ENCODE measurements at regions not wholly inside any gene's neighbourhood (a gene's known extent, or its start where the extent isn't known, plus 50 kb on each side); places are given as distances from the start of the nearest gene placed in this dataset.

GRCh38 chr6:147035886-147036285 lies 168.3 kb upstream of the STXBP5 start:
- Histone ChIP-seq H3K27me3 (ENCODE audit: insufficient read depth, poor library complexity, severe bottlenecking) (no peaks in the 10 kb centered on the region), H3K27ac (ENCODE audit: poor library complexity, severe bottlenecking) (no peak overlapping the region), H3K4me3 (ENCODE audit: severe bottlenecking) (no peak overlapping the region), H3K9me3 (ENCODE audit: severe bottlenecking) (no peaks in the 10 kb centered on the region), H3K4me1 (ENCODE audit: insufficient read depth, poor library complexity, severe bottlenecking) (no peaks in the 10 kb centered on the region), H3K36me3 (ENCODE audit: low read depth) (no peaks in the 10 kb centered on the region)
- ATAC-seq (ENCODE audit: low read depth) (no peak), DNase-seq (ENCODE audit: low spot score) (no peak)
- TF ChIP-seq CTCF (IDR thresholded peaks at IDR 0.05; ENCODE audit: poor library complexity, severe bottlenecking), result no peak

GRCh38 chr6:147037881-147038280 lies 166.3 kb upstream of the STXBP5 start:
- Histone ChIP-seq H3K36me3 (ENCODE audit: low read depth) (no peaks in the 10 kb centered on the region), H3K4me1 (ENCODE audit: insufficient read depth, poor library complexity, severe bottlenecking) (no peaks in the 10 kb centered on the region), H3K4me3 (ENCODE audit: severe bottlenecking) (no peak overlapping the region), H3K27ac (ENCODE audit: poor library complexity, severe bottlenecking) (no peak overlapping the region), H3K9me3 (ENCODE audit: severe bottlenecking) (no peaks in the 10 kb centered on the region), H3K27me3 (ENCODE audit: insufficient read depth, poor library complexity, severe bottlenecking) (no peaks in the 10 kb centered on the region)
- DNase-seq (ENCODE audit: low spot score), result no peak
- ATAC-seq (ENCODE audit: low read depth), result no peak
- TF ChIP-seq CTCF (IDR thresholded peaks at IDR 0.05; ENCODE audit: poor library complexity, severe bottlenecking), result no peak

GRCh38 chr6:147040121-147040910 lies 163.9 kb upstream of the STXBP5 start:
- H3K27ac ChIP-seq (ENCODE audit: poor library complexity, severe bottlenecking), result no peak overlapping the region
- no peak for ATAC-seq (ENCODE audit: low read depth)
- no peak overlapping the region for H3K4me3 ChIP-seq (ENCODE audit: severe bottlenecking)
- H3K27me3 ChIP-seq (ENCODE audit: insufficient read depth, poor library complexity, severe bottlenecking), result no peaks in the 10 kb centered on the region
- DNase-seq (ENCODE audit: low spot score), result no peak
- no peak for TF ChIP-seq CTCF (IDR thresholded peaks at IDR 0.05; ENCODE audit: poor library complexity, severe bottlenecking)
- H3K36me3 ChIP-seq (ENCODE audit: low read depth), result no peaks in the 10 kb centered on the region
- no peaks in the 10 kb centered on the region for H3K4me1 ChIP-seq (ENCODE audit: insufficient read depth, poor library complexity, severe bottlenecking)
- no peaks in the 10 kb centered on the region for H3K9me3 ChIP-seq (ENCODE audit: severe bottlenecking)

- TF ChIP-seq CTCF (IDR thresholded peaks at IDR 0.05; ENCODE audit: poor library complexity, severe bottlenecking), result no peak
- no peak for ATAC-seq (ENCODE audit: low read depth)
Observed at GRCh38 chr6:147042679-147043078, 161.5 kb upstream of the STXBP5 start.

GRCh38 chr6:147043994-147044477 lies 160.2 kb upstream of the STXBP5 start:
- H3K4me1 ChIP-seq (ENCODE audit: insufficient read depth, poor library complexity, severe bottlenecking), result no peaks in the 10 kb centered on the region

More at GRCh38 chr6:147042679-147043078, 161.5 kb upstream of the STXBP5 start:
- H3K4me1 ChIP-seq (ENCODE audit: insufficient read depth, poor library complexity, severe bottlenecking), result no peaks in the 10 kb centered on the region
- no peak overlapping the region for H3K27ac ChIP-seq (ENCODE audit: poor library complexity, severe bottlenecking)
- DNase-seq (ENCODE audit: low spot score), result no peak
- H3K4me3 ChIP-seq (ENCODE audit: severe bottlenecking), result no peak overlapping the region
- no peaks in the 10 kb centered on the region for H3K9me3 ChIP-seq (ENCODE audit: severe bottlenecking)
- H3K27me3 ChIP-seq (ENCODE audit: insufficient read depth, poor library complexity, severe bottlenecking), result no peaks in the 10 kb centered on the region
- no peaks in the 10 kb centered on the region for H3K36me3 ChIP-seq (ENCODE audit: low read depth)

More at GRCh38 chr6:147043994-147044477, 160.2 kb upstream of the STXBP5 start:
- H3K4me3 ChIP-seq (ENCODE audit: severe bottlenecking), result no peak overlapping the region
- H3K27me3 ChIP-seq (ENCODE audit: insufficient read depth, poor library complexity, severe bottlenecking), result no peaks in the 10 kb centered on the region
- H3K9me3 ChIP-seq (ENCODE audit: severe bottlenecking), result no peaks in the 10 kb centered on the region
- H3K36me3 ChIP-seq (ENCODE audit: low read depth), result no peaks in the 10 kb centered on the region
- DNase-seq (ENCODE audit: low spot score) (no peak), ATAC-seq (ENCODE audit: low read depth) (no peak)
- no peak overlapping the region for H3K27ac ChIP-seq (ENCODE audit: poor library complexity, severe bottlenecking)
- TF ChIP-seq CTCF (IDR thresholded peaks at IDR 0.05; ENCODE audit: poor library complexity, severe bottlenecking), result no peak

All from RWPE2 (cell line).